ENCODE measurements at regions not wholly inside any gene's neighbourhood (a gene's known extent, or its start where the extent isn't known, plus 50 kb on each side); places are given as distances from the start of the nearest gene placed in this dataset.

DNA sequence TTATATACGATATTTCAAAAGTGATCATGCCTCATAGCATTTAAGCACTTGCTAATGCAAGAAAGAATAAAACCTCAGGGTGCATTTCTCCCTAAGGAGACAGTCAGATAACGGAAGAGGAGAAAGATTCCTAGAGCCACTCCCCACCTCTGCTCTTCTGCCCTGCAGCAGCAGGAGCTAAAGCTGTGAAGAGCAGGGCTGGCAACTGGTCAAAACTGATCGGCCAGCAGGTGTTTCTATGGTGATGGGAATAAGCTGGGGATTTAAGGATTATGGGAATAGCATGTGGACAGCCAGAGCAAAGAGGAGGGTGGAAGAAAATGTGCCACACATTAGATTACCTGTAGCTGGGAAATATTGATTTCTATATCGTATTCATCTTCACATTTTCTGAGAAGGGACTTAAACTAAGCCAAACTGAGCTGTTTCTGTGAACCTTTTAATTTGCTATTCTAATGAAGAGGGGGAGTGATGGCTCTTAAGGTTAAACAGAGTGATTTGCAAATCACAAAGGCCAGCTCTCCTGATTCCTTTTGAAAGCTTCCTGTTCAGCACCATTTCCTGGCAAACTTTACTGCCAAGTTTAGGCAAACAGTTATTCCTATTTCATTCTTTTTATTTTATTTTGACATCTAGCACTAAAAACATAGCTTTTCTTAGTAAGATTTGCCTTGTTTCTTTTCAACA, 268.9 kb upstream of the PFKP start:
- TF ChIP-seq CTCF (IDR thresholded peaks at IDR 0.05) = no peak
- TF ChIP-seq POLR2A (IDR thresholded peaks at IDR 0.05) = no peak
